BJ (cell line): ENCODE measurements at regions not wholly inside any gene's neighbourhood (a gene's known extent, or its start where the extent isn't known, plus 50 kb on each side); places are given as distances from the start of the nearest gene placed in this dataset.

Source experiments
- CTCF ChIA-PET: fragments of 350-600 bp; formaldehyde crosslinking; extraction: SDS; loops from one replicate; lab custom pipeline; 2021; ENCODE audit warnings: antibody characterized with exemption, inconsistent platforms; lab: Yijun Ruan, JAX
- POLR2A ChIA-PET: fragments of 300-600 bp; sonication (Branson Sonifier 250); formaldehyde crosslinking; extraction: SDS; loops from one replicate; lab custom pipeline; 2021; ENCODE audit warnings: antibody characterized with exemption; lab: Charles Lee
- DNase-seq: peaks from one replicate; pipeline ENCODE4 v3.0.0-alpha.2; 2011; ENCODE audit warnings: low read depth
- H3K27me3 ChIP-seq: 2 replicates; pipeline ENCODE4 v1.6.0; 2011; ENCODE audit warnings: low read length; ENCODE audit not compliant: control insufficient read depth, insufficient read depth
- H3K36me3 ChIP-seq: 2 replicates; pipeline ENCODE4 v1.5.1; 2011; ENCODE audit warnings: low read length; ENCODE audit not compliant: control insufficient read depth, insufficient read depth
- H3K4me3 ChIP-seq: 2 replicates; pipeline ENCODE4 v1.5.1; 2011; ENCODE audit warnings: low read depth, mild to moderate bottlenecking, control low read depth, low read length
- TF ChIP-seq, protein P1 (sequence below): IDR thresholded peaks from 2 replicates; pipeline ENCODE4 v1.5.1; 2011; ENCODE audit warnings: low read depth, mild to moderate bottlenecking, control low read depth, inconsistent platforms, low read length, moderate library complexity; ENCODE audit not compliant: insufficient read depth

DNA sequence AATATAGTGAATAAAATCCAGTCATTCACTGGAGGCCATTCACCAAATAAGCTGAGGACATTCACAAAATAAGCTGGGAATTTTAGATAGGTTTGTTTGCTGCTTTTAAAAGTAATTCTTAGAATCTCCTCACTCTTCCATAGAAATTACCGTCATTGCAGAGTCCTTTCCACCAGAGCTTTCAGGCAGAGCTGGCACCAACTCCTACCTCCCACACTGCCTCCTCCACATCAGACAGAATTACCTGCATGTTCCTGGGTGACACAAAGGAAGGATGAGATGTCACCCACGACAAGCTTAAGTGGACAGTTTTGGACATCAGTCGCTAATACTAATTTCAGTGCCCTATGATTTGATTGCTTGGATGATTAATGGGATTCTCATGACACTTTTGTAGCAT is 1113.2 kb downstream of the IGSF11 start:
- ChIA-PET CTCF (no interaction called here), POLR2A (no interaction called here)
- no peak for DNase-seq
- TF ChIP-seq, protein P1, sequence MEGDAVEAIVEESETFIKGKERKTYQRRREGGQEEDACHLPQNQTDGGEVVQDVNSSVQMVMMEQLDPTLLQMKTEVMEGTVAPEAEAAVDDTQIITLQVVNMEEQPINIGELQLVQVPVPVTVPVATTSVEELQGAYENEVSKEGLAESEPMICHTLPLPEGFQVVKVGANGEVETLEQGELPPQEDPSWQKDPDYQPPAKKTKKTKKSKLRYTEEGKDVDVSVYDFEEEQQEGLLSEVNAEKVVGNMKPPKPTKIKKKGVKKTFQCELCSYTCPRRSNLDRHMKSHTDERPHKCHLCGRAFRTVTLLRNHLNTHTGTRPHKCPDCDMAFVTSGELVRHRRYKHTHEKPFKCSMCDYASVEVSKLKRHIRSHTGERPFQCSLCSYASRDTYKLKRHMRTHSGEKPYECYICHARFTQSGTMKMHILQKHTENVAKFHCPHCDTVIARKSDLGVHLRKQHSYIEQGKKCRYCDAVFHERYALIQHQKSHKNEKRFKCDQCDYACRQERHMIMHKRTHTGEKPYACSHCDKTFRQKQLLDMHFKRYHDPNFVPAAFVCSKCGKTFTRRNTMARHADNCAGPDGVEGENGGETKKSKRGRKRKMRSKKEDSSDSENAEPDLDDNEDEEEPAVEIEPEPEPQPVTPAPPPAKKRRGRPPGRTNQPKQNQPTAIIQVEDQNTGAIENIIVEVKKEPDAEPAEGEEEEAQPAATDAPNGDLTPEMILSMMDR: no peak
- H3K36me3 ChIP-seq: no peaks in the 10 kb centered on the region
- H3K27me3 ChIP-seq: no peaks in the 10 kb centered on the region
- no peak overlapping the region for H3K4me3 ChIP-seq

DNA sequence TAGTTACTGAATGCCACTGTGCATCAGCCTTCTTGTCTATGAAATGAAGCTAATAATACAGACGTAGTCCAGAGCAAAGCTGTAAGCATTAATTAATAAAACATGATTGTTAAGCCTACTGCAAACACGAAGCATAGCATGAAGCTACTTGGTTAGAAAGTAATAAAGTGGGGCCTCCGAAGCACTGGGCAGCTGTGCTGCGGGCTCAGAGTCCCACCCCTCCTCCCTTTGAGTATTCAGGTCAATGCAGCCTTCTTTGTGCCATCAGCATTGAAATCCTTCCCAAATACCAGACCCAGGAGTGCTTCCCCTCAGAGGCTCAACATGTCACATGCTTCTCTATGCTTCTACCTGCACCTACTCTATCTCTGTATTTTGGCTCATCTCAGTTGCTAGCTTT is 1112.6 kb downstream of the IGSF11 start:
- H3K36me3 ChIP-seq: no peaks in the 10 kb centered on the region
- ChIA-PET POLR2A (no interaction called here), CTCF (no interaction called here)
- no peaks in the 10 kb centered on the region for H3K27me3 ChIP-seq
- DNase-seq: no peak
- TF ChIP-seq, protein P1: no peak
- H3K4me3 ChIP-seq: no peak overlapping the region

GRCh38 chr3:117926819-117927218 is 1107.8 kb downstream of the IGSF11 start:
- CTCF ChIA-PET: interaction anchor here (0.9 kb wide), 1 partner anchor 10 kb away, joined by 3 read pairs; no protein-coding TSS in a partner anchor
- TF ChIP-seq, protein P1: no peak
- no peak for DNase-seq
- no peak overlapping the region for H3K4me3 ChIP-seq
- no peaks in the 10 kb centered on the region for H3K27me3 ChIP-seq
- no peaks in the 10 kb centered on the region for H3K36me3 ChIP-seq
- POLR2A ChIA-PET: no interaction called here

DNA sequence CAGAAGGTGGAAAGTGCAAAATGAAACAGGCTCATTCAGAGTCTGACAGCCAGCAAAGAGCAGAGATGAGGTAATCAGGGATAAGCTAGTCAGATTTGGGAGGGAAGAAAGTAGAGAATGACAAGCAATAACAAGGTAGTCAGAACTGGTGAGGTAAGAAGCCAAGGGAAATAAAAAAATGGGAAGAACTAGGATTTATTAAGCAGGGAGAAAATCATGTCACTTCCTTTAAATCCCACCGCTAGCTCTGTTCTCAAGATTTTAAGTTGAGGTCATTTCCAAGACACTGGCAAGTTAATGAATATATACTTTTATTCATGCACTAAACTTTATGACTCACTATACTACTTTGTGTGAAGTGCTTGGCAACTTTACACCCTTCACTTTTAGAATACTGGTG is 1106.8 kb downstream of the IGSF11 start:
- Histone ChIP-seq H3K27me3 (no peaks in the 10 kb centered on the region), H3K4me3 (no peak overlapping the region), H3K36me3 (no peaks in the 10 kb centered on the region)
- CTCF ChIA-PET: interaction anchor here (0.9 kb wide), 1 partner anchor 9 kb away, joined by 3 read pairs; no protein-coding TSS in a partner anchor
- POLR2A ChIA-PET: no interaction called here
- no peak for DNase-seq
- TF ChIP-seq, protein P1: no peak

GRCh38 chr3:117928836-117929235 is 1105.8 kb downstream of the IGSF11 start:
- no peaks in the 10 kb centered on the region for H3K27me3 ChIP-seq
- DNase-seq: no peak
- H3K4me3 ChIP-seq: no peak overlapping the region
- CTCF ChIA-PET: no interaction called here
- POLR2A ChIA-PET: no interaction called here
- no peaks in the 10 kb centered on the region for H3K36me3 ChIP-seq
- TF ChIP-seq, protein P1: no peak
